ENCODE measurements at regions not wholly inside any gene's neighbourhood (a gene's known extent, or its start where the extent isn't known, plus 50 kb on each side); places are given as distances from the start of the nearest gene placed in this dataset.

GRCh38 chr11:114844896-114845295 lies 166.6 kb downstream of the NXPE2 start:
- H3K27me3 ChIP-seq, result no peaks in the 10 kb centered on the region
- H3K27ac ChIP-seq, result no peak overlapping the region
- H3K4me1 ChIP-seq, result no peaks in the 10 kb centered on the region
- H3K9me3 ChIP-seq, result no peaks in the 10 kb centered on the region
- H3K36me3 ChIP-seq, result no peaks in the 10 kb centered on the region
- TF ChIP-seq POLR2A (IDR thresholded peaks at IDR 0.05) (no peak), CTCF (IDR thresholded peaks at IDR 0.05) (no peak), POLR2AphosphoS5 (IDR thresholded peaks at IDR 0.05) (no peak)
- intact Hi-C loops (cut with DNase I; ENCODE audit: low total_unique reads), result no loop called here
- no peak for DNase-seq (ENCODE audit: low spot score in 2 of 2)
- H3K4me3 ChIP-seq, result no peak overlapping the region

GRCh38 chr11:114845766-114846415 lies 167.6 kb downstream of the NXPE2 start:
- no peak for DNase-seq (ENCODE audit: low spot score in 2 of 2)
- TF ChIP-seq POLR2AphosphoS5 (IDR thresholded peaks at IDR 0.05), result no peak
- Histone ChIP-seq H3K4me3 (no peak overlapping the region), H3K4me1 (no peaks in the 10 kb centered on the region), H3K9me3 (no peaks in the 10 kb centered on the region), H3K27me3 (no peaks in the 10 kb centered on the region), H3K36me3 (no peaks in the 10 kb centered on the region), H3K27ac (no peak overlapping the region)
- intact Hi-C loops (cut with DNase I; ENCODE audit: low total_unique reads), result no loop called here

- DNase-seq (ENCODE audit: low spot score in 2 of 2), result no peak
- no peaks in the 10 kb centered on the region for H3K27me3 ChIP-seq
- TF ChIP-seq POLR2AphosphoS5 (IDR thresholded peaks at IDR 0.05) (no peak), POLR2A (IDR thresholded peaks at IDR 0.05) (no peak), CTCF (IDR thresholded peaks at IDR 0.05) (no peak)
- no peak overlapping the region for H3K27ac ChIP-seq
- H3K4me3 ChIP-seq, result no peak overlapping the region
- H3K4me1 ChIP-seq, result no peaks in the 10 kb centered on the region
- intact Hi-C loops (cut with DNase I; ENCODE audit: low total_unique reads), result no loop called here
- H3K36me3 ChIP-seq, result no peaks in the 10 kb centered on the region
- no peaks in the 10 kb centered on the region for H3K9me3 ChIP-seq
These were observed 168.1 kb downstream of the NXPE2 start for GRCh38 chr11:114846416-114846791.

GRCh38 chr11:114847306-114847975 lies 169.1 kb downstream of the NXPE2 start:
- DNase-seq (ENCODE audit: low spot score in 2 of 2), result no peak
- Histone ChIP-seq H3K27ac (no peak overlapping the region), H3K4me3 (no peak overlapping the region), H3K4me1 (no peaks in the 10 kb centered on the region), H3K36me3 (no peaks in the 10 kb centered on the region), H3K9me3 (no peaks in the 10 kb centered on the region), H3K27me3 (peaks cover 0 to 4% of the 10 kb centered on the region in 2 donors)
- intact Hi-C loops (cut with DNase I; ENCODE audit: low total_unique reads), result no loop called here
- TF ChIP-seq CTCF (IDR thresholded peaks at IDR 0.05) (no peak), POLR2AphosphoS5 (IDR thresholded peaks at IDR 0.05) (no peak), POLR2A (IDR thresholded peaks at IDR 0.05) (no peak)

GRCh38 chr11:114848027-114848426 lies 169.7 kb downstream of the NXPE2 start:
- no peak for TF ChIP-seq POLR2AphosphoS5 (IDR thresholded peaks at IDR 0.05)
- no peak for TF ChIP-seq POLR2A (IDR thresholded peaks at IDR 0.05)
- no peak for TF ChIP-seq CTCF (IDR thresholded peaks at IDR 0.05)
- Histone ChIP-seq H3K27me3 (peaks cover 0 to 8% of the 10 kb centered on the region in 2 donors), H3K27ac (no peak overlapping the region), H3K4me3 (no peak overlapping the region), H3K36me3 (no peaks in the 10 kb centered on the region), H3K9me3 (no peaks in the 10 kb centered on the region), H3K4me1 (no peaks in the 10 kb centered on the region)
- no peak for DNase-seq (ENCODE audit: low spot score in 2 of 2)
- intact Hi-C loops (cut with DNase I; ENCODE audit: low total_unique reads), result no loop called here

All from breast epithelium (tissue), 4 donors.